Gastrocnemius medialis (tissue), 4 donors: ENCODE measurements at regions not wholly inside any gene's neighbourhood (a gene's known extent, or its start where the extent isn't known, plus 50 kb on each side); places are given as distances from the start of the nearest gene placed in this dataset.

ENCODE experiments used
- ATAC-seq, 2 donors: fragments of 150-250 bp; one replicate each; pipeline ENCODE4 v1.9.1; 2016
- DNase-seq, 2 donors: peaks; one replicate each; pipeline ENCODE4 v3.0.0-alpha.2; 2019
- H3K27ac ChIP-seq, 4 donors: fragments of 200-600 bp; sonication (generic); 1 replicate in 1 of 4; 2 replicates in 3 of 4; pipeline ENCODE4 v1.5.1; 2016 to 2018; ENCODE audit warnings: mild to moderate bottlenecking in 2 of 4, moderate library complexity in 1 of 4
- H3K27me3 ChIP-seq, 3 donors: fragments of 200-600 bp; sonication (generic) in 2 of 3; 1 replicate in 1 of 3; 2 replicates in 2 of 3; pipeline versions ENCODE4 v1.5.1 to v1.6.0; 2016 to 2019; ENCODE audit warnings: mild to moderate bottlenecking in 1 of 3, moderate library complexity in 1 of 3
- H3K36me3 ChIP-seq, 2 donors: fragments of 200-600 bp; sonication (generic) in 1 of 2; one replicate each; pipeline ENCODE4 v1.5.1; 2017 to 2018
- H3K4me1 ChIP-seq, 2 donors: fragments of 200-600 bp; sonication (generic) in 1 of 2; one replicate each; pipeline ENCODE4 v1.5.1; 2016 to 2017; ENCODE audit warnings: mild to moderate bottlenecking in 2 of 2
- H3K4me3 ChIP-seq, 4 donors: fragments of 200-600 bp; sonication (generic) in 3 of 4; 1 replicate in 1 of 4; 2 replicates in 3 of 4; pipeline ENCODE4 v1.5.1; 2016 to 2019; ENCODE audit warnings: mild to moderate bottlenecking in 2 of 4
- H3K9me3 ChIP-seq, 3 donors: fragments of 200-600 bp; sonication (generic) in 2 of 3; 1 replicate in 1 of 3; 2 replicates in 2 of 3; pipeline ENCODE4 v1.5.1; 2016 to 2019
- POLR2A ChIP-seq, 2 donors: fragments of 450-650 bp; IDR thresholded peaks; one replicate each; pipeline ENCODE4 v1.6.1; 2017; ENCODE audit warnings: antibody characterized with exemption in 2 of 2, mild to moderate bottlenecking in 2 of 2, moderate library complexity in 2 of 2
- in situ Hi-C, 4 donors: fragments of 200-750 bp; cut with MboI; loops; one replicate each; pipeline versions ENCODE4 v1.15.0 to v1.8.0; 2017; ENCODE audit warnings: low sequenced_read_pairs in 4 of 4
- intact Hi-C: fragments of 100-400 bp; cut with DNase I; formaldehyde crosslinking; loops from one replicate; pipeline ENCODE4 v1.15.1; 2023; ENCODE audit warnings: low total_unique reads
- TF ChIP-seq, protein P1 (sequence below), 5 experiments: fragments of 450-650 bp in 3 of 5; fragments of 200-600 bp in 2 of 5; sonication (generic) in 2 of 5; IDR thresholded peaks in 4 of 5; conservative IDR thresholded peaks in 1 of 5; 1 replicate in 4 of 5; 2 replicates in 1 of 5; pipeline ENCODE4 v1.5.1; 2016 to 2019; ENCODE audit warnings: antibody characterized with exemption in 5 of 5, mild to moderate bottlenecking in 3 of 5, moderate library complexity in 3 of 5

DNA sequence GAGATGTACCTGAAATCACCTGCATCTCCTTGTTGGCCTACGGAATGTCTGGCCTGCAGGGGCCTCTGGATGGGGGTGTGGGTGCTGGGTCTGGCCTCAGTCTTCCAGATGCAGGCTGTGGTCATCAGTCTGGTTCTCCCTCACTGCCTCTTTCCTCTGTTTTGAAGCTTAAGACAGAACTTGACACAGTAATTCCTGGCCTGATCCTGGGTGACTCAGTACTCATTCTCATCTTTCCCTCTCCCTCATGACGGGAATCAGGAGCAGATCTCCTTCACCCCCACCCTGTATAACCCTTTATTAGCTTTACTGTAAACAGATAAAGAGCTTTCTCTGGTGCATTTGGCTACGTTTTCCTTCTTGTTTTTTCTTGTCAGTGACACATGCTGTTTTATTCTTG, 89.3 kb upstream of the ADAMTS16 start:
- intact Hi-C loops (no loop called here), in situ Hi-C loops (no loop called here)
- H3K27ac ChIP-seq, result no peak overlapping the region
- H3K9me3 ChIP-seq, result no peaks in the 10 kb centered on the region
- TF ChIP-seq POLR2A (IDR thresholded peaks at IDR 0.05), result no peak
- TF ChIP-seq, protein P1, sequence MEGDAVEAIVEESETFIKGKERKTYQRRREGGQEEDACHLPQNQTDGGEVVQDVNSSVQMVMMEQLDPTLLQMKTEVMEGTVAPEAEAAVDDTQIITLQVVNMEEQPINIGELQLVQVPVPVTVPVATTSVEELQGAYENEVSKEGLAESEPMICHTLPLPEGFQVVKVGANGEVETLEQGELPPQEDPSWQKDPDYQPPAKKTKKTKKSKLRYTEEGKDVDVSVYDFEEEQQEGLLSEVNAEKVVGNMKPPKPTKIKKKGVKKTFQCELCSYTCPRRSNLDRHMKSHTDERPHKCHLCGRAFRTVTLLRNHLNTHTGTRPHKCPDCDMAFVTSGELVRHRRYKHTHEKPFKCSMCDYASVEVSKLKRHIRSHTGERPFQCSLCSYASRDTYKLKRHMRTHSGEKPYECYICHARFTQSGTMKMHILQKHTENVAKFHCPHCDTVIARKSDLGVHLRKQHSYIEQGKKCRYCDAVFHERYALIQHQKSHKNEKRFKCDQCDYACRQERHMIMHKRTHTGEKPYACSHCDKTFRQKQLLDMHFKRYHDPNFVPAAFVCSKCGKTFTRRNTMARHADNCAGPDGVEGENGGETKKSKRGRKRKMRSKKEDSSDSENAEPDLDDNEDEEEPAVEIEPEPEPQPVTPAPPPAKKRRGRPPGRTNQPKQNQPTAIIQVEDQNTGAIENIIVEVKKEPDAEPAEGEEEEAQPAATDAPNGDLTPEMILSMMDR (IDR thresholded peaks at IDR 0.05 in 4 of 5, conservative IDR thresholded peaks at IDR 0.05 in 1 of 5), result no peak
- no peaks in the 10 kb centered on the region for H3K4me1 ChIP-seq
- no peaks in the 10 kb centered on the region for H3K27me3 ChIP-seq
- DNase-seq, result no peak
- no peak overlapping the region for H3K4me3 ChIP-seq
- no peaks in the 10 kb centered on the region for H3K36me3 ChIP-seq
- ATAC-seq, result no peak

DNA sequence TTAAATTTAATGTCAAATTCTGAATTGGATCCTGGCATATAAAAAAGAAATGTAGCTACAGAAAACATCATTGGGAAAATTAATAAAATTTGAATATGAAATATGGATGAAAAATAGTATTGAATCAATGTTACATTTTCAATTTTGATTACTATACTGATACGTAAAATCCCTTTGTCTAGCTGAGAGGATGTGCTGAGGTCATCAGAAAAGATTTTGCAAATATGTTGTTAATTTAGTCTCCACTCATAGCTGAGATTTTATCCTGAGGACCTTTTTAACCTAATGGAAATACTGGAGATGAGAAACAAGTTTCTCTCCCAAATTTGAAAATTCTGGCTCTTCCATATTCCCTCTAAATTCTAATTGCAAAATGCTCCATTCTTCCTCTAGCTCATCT, 84.4 kb upstream of the ADAMTS16 start:
- intact Hi-C loops, result no loop called here

DNA sequence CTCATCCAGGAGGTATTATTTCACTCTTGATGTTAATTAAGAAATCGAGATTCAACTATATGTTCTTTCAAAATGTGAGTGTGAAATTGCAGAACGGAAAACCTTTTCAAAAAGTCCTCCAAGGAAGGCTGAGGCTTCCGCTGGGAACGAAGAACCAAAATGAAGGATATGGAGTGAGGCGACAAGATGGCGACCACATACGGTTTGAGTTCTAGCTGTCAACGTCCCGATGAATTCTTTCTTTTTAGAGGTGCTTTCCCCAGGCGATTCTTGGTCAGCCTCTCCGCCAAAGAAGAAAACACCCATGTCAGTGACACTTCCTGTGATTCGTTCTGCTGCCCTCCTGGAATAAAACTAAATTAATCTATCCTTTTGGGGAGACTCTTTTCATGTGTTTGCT, 78.3 kb upstream of the ADAMTS16 start:
- DNase-seq, result no peak
- Histone ChIP-seq H3K27me3 (no peaks in the 10 kb centered on the region), H3K4me3 (no peak overlapping the region), H3K27ac (no peak overlapping the region), H3K9me3 (no peaks in the 10 kb centered on the region), H3K36me3 (no peaks in the 10 kb centered on the region), H3K4me1 (no peaks in the 10 kb centered on the region)
- in situ Hi-C loops (no loop called here), intact Hi-C loops (no loop called here)
- no peak for TF ChIP-seq POLR2A (IDR thresholded peaks at IDR 0.05)
- TF ChIP-seq, protein P1 (IDR thresholded peaks at IDR 0.05 in 4 of 5, conservative IDR thresholded peaks at IDR 0.05 in 1 of 5), result no peak
- no peak for ATAC-seq

More for the DNA sequence above, 84.4 kb upstream of the ADAMTS16 start:
- no peaks in the 10 kb centered on the region for H3K36me3 ChIP-seq
- H3K4me3 ChIP-seq, result no peak overlapping the region
- no peak overlapping the region for H3K27ac ChIP-seq
- ATAC-seq (no peak), DNase-seq (no peak)
- H3K4me1 ChIP-seq, result no peaks in the 10 kb centered on the region
- H3K27me3 ChIP-seq, result no peaks in the 10 kb centered on the region
- H3K9me3 ChIP-seq, result no peaks in the 10 kb centered on the region
- in situ Hi-C loops, result no loop called here
- TF ChIP-seq, protein P1 (IDR thresholded peaks at IDR 0.05 in 4 of 5, conservative IDR thresholded peaks at IDR 0.05 in 1 of 5), result no peak
- no peak for TF ChIP-seq POLR2A (IDR thresholded peaks at IDR 0.05)

DNA sequence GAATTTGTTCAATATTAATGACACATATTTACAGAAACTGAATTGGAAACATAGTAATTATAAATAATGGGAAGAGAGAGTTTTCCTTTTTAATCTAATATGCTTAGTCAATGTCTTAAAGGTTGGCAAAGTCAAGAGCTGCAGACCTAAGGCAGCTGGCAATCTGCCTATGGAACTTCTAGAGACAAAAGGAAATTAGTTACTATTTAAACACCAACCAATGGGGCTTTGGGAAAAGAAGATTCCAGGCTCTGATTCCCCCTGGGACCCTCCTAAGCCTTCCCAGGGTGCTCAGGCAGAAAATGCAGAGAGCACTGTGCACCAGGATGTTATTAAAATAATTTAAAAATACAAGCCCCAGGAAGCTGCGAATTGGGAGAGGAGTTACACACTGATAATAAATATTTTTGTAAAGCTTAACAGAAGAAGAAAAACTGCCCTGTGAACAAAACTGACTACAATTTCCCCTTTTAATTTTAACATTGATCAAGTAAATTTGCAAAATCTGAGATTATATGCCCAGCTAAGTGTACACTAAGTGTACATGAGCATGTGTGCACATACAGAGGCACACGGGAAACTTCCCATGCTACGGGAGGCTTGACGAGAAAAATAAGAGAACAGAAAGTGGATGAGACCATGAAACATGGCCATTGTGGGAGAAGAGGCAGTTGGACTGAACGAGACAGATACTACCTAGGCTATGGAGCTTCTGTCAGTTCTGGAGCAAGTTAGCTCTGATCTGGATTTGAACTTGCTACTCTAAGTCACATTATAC, 77.4 kb upstream of the ADAMTS16 start:
- Histone ChIP-seq H3K27me3 (no peaks in the 10 kb centered on the region), H3K4me1 (no peaks in the 10 kb centered on the region), H3K4me3 (no peak overlapping the region), H3K9me3 (no peaks in the 10 kb centered on the region), H3K27ac (no peak overlapping the region), H3K36me3 (no peaks in the 10 kb centered on the region)
- in situ Hi-C loops (no loop called here), intact Hi-C loops (no loop called here)
- ATAC-seq (no peak), DNase-seq (no peak)
- no peak for TF ChIP-seq POLR2A (IDR thresholded peaks at IDR 0.05)
- TF ChIP-seq, protein P1 (IDR thresholded peaks at IDR 0.05 in 4 of 5, conservative IDR thresholded peaks at IDR 0.05 in 1 of 5), result no peak

DNA sequence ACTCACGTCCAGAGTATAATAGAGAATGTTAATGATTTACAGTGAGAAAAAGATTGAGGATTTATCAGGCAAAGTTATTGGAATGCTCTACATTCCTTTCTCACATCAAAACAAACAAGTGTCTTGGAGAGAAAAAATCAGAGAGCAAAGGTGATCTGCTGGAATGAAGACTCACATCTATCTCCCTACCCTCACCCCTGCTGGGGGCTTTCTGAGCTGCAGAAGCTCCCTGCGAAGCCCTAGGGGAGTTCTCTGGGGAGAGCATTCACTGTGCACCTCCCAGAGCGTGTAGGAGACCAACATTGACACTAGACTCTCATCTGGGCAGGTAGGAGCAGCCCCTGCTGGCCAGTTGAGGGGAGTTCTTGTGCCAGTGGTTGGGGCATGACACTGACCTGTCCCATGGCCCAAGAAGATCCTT, 76.6 kb upstream of the ADAMTS16 start:
- Histone ChIP-seq H3K36me3 (no peaks in the 10 kb centered on the region), H3K27ac (no peak overlapping the region), H3K27me3 (no peaks in the 10 kb centered on the region), H3K9me3 (no peaks in the 10 kb centered on the region), H3K4me3 (no peak overlapping the region), H3K4me1 (no peaks in the 10 kb centered on the region)
- DNase-seq (no peak), ATAC-seq (no peak)
- in situ Hi-C loops (no loop called here), intact Hi-C loops (no loop called here)
- TF ChIP-seq, protein P1 (IDR thresholded peaks at IDR 0.05 in 4 of 5, conservative IDR thresholded peaks at IDR 0.05 in 1 of 5), result no peak
- TF ChIP-seq POLR2A (IDR thresholded peaks at IDR 0.05), result no peak
